ENCODE measurements at regions not wholly inside any gene's neighbourhood (a gene's known extent, or its start where the extent isn't known, plus 50 kb on each side); places are given as distances from the start of the nearest gene placed in this dataset.

DNA sequence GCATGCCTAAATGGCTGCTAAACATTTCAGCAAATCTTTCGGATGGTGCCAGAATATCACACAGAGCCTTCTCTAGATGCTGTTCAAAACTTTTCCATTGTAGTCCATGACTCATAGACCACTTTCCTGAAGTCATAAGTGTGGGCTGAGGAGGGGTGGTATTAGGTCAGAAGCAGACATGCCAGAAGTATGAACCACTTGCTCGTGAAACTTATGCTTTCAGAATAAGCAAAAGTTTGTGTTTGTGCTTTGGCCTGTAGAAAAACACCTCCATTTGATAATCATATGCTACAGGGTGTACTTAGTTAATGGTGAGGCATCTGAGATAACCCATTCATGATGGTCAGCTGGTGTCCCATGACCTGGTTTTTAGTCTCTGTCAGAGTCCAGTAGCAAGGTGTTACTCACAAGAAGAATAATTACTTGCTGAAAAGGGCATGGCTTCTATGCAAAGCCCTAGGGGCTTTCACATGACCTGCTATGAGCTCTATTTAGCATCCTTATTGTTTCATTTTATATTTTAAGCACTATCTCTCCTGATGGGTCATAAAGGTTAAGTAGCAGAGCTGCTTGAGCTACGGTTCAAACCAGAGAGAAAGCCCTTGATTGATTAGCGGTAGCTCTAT lies 183.1 kb upstream of the IVNS1ABP start:
- H3K4me3 Mint-ChIP-seq: no peak overlapping the region
- H3K4me1 Mint-ChIP-seq: no peaks in the 10 kb centered on the region
- no peaks in the 10 kb centered on the region for H3K27me3 Mint-ChIP-seq
- DNase-seq (ENCODE audit: low spot score in 2 of 2) (no peak), ATAC-seq (replicated peaks; ENCODE audit: extremely low read depth, poor library complexity, severe bottlenecking) (no peak)
- H3K27ac Mint-ChIP-seq (ENCODE audit: low read depth): no peak overlapping the region
- no peaks in the 10 kb centered on the region for H3K36me3 Mint-ChIP-seq (ENCODE audit: insufficient read depth)
- no peaks in the 10 kb centered on the region for H3K9me3 Mint-ChIP-seq

DNA sequence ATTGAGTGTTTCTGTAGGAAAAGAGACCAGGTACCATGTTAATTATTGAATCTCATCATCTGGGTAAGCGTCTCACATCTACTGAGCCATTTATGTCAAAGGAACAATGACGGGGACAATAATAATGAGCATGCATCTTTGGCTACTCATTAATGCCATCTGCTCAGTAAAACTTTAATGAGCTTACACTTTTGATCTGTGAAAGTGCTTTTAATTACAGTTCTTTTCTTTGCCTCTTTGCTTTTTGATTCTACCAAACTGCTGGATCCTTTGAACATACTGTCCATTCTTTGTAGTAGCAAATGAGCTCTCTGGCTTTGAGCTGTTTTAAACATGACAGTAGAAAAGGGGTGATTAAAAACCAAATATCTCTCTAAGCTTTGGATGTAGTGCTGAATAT lies 181.2 kb upstream of the IVNS1ABP start:
- H3K27ac Mint-ChIP-seq (ENCODE audit: low read depth): no peak overlapping the region
- ATAC-seq (replicated peaks; ENCODE audit: extremely low read depth, poor library complexity, severe bottlenecking): no peak
- no peaks in the 10 kb centered on the region for H3K4me1 Mint-ChIP-seq
- no peak for DNase-seq (ENCODE audit: low spot score in 2 of 2)
- H3K9me3 Mint-ChIP-seq: no peaks in the 10 kb centered on the region
- H3K27me3 Mint-ChIP-seq: no peaks in the 10 kb centered on the region
- no peak overlapping the region for H3K4me3 Mint-ChIP-seq
- H3K36me3 Mint-ChIP-seq (ENCODE audit: insufficient read depth): no peaks in the 10 kb centered on the region

DNA sequence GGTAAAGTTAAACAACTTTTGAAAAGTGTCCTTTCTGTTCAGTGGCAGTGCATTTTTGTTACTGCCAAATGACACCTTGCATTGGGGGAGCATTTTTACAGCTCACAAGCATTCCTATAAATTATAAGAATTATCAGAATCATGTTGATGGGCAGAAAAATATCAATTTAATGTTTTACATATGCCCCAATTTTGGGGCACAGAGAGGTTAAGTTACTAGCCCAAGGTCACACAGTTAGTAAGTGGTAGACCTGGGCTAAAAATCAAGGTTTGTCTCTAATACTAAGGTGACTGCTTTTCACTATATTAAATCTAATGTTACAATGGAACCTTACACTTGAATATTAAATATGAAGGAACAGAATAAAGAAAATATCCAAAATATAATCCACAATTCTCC lies 180.1 kb upstream of the IVNS1ABP start:
- H3K9me3 Mint-ChIP-seq: no peaks in the 10 kb centered on the region
- no peaks in the 10 kb centered on the region for H3K36me3 Mint-ChIP-seq (ENCODE audit: insufficient read depth)
- H3K27me3 Mint-ChIP-seq: no peaks in the 10 kb centered on the region
- no peak overlapping the region for H3K4me3 Mint-ChIP-seq
- DNase-seq (ENCODE audit: low spot score in 2 of 2) (no peak), ATAC-seq (replicated peaks; ENCODE audit: extremely low read depth, poor library complexity, severe bottlenecking) (no peak)
- no peaks in the 10 kb centered on the region for H3K4me1 Mint-ChIP-seq
- no peak overlapping the region for H3K27ac Mint-ChIP-seq (ENCODE audit: low read depth)

DNA sequence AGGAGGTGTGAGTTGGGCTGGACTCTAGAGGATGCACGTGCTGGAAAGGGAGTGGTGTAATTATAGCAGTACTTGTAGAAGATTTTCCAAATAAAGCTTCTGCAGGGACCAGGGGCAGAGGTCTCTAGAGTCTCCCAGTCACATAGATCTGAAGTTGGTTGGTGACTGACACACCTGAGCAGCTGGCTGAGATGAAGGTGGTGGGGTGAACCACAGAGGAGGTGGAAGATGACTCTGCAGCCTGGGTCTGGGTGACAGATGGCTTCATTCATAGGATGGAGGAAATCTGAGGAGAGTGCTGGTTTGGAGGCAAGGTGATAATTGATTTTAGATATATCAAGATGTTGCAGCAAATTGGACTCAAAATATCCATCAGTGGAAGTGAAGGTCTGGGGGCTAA lies 178.9 kb upstream of the IVNS1ABP start:
- no peak for DNase-seq (ENCODE audit: low spot score in 2 of 2)
- Mint-ChIP-seq H3K9me3 (no peaks in the 10 kb centered on the region), H3K36me3 (ENCODE audit: insufficient read depth) (no peaks in the 10 kb centered on the region), H3K4me3 (no peak overlapping the region), H3K27ac (ENCODE audit: low read depth) (no peak overlapping the region), H3K4me1 (no peaks in the 10 kb centered on the region), H3K27me3 (no peaks in the 10 kb centered on the region)
- ATAC-seq (replicated peaks; ENCODE audit: extremely low read depth, poor library complexity, severe bottlenecking): no peak

DNA sequence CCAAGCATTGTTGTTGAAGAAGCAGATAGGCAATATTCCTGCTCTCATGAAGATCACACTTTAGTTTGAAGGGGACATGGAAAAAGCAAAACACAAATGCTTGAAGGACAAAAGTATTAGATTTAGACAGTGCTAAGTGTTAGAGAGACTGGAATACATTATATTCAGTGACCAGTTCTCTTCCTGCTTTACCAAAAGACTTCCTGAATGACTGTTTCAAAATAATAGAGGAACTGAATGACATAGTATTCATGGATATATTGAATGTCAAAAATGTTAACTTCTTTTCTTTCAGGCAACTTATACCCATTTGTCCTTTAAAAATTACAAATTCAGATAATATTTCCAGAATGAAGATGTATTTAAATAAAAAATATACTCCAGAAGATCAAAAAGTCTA lies 178.0 kb upstream of the IVNS1ABP start:
- Mint-ChIP-seq H3K27me3 (no peaks in the 10 kb centered on the region), H3K9me3 (no peaks in the 10 kb centered on the region), H3K4me1 (no peaks in the 10 kb centered on the region), H3K4me3 (no peak overlapping the region), H3K36me3 (ENCODE audit: insufficient read depth) (no peaks in the 10 kb centered on the region), H3K27ac (ENCODE audit: low read depth) (no peak overlapping the region)
- DNase-seq (ENCODE audit: low spot score in 2 of 2) (no peak), ATAC-seq (replicated peaks; ENCODE audit: extremely low read depth, poor library complexity, severe bottlenecking) (no peak)

DNA sequence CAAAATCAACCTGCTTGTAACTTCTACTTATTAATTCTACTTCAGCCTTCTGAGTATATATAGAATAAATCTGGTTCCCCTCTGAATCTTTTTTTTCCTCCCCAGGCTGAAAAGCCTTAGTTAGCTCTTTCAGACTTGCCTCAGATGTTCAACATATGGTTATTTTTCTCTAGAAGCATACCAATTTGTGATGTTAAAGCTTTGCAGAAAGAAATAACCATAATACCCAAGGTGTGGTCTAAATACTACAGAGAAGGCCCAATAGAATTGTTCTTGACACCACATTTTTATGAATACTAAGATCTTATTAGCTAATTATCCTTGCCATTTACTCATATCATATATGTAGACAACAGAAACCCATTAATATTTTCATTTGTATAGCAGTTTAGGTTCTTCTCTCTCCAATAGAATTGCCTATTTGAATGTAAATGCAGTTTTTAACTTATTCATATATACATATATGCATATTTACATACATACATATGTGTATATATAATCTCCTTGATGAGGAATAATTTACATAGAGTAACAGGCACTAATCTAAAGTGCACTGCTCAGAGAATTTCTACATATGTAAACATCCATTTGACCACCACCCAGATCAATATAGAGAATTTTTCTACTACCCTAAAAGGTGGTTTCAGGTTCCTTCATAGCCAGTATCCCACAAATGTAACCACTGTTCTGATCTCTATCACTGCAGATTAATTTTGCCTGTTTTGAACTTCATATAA lies 175.2 kb upstream of the IVNS1ABP start:
- Mint-ChIP-seq H3K4me3 (no peak overlapping the region), H3K36me3 (ENCODE audit: insufficient read depth) (no peaks in the 10 kb centered on the region), H3K27ac (ENCODE audit: low read depth) (no peak overlapping the region), H3K9me3 (no peaks in the 10 kb centered on the region), H3K4me1 (no peaks in the 10 kb centered on the region), H3K27me3 (no peaks in the 10 kb centered on the region)
- ATAC-seq (replicated peaks; ENCODE audit: extremely low read depth, poor library complexity, severe bottlenecking): no peak
- no peak for DNase-seq (ENCODE audit: low spot score in 2 of 2)

DNA sequence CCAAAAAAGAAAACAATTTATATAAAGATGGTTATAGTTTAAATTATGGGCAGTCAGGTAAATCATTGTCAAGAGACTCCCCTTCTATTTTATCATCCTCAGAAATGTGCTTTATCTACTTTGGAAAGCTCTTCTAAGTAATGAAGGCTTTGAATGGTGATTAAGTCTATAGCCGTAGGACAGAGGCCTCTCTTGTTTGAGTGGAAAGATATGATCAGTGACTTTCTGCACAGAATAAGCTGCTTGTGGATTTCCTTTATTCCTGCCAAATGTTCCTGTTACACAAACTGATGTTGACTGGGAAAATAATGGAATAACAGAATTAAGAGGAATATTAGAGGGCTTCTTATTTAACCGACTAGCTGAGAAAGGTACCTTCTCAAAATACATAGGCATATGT lies 174.6 kb upstream of the IVNS1ABP start:
- Mint-ChIP-seq H3K4me3 (no peak overlapping the region), H3K36me3 (ENCODE audit: insufficient read depth) (no peaks in the 10 kb centered on the region), H3K27ac (ENCODE audit: low read depth) (no peak overlapping the region), H3K27me3 (no peaks in the 10 kb centered on the region), H3K4me1 (no peaks in the 10 kb centered on the region), H3K9me3 (no peaks in the 10 kb centered on the region)
- ATAC-seq (replicated peaks; ENCODE audit: extremely low read depth, poor library complexity, severe bottlenecking) (no peak), DNase-seq (ENCODE audit: low spot score in 2 of 2) (no peak)

DNA sequence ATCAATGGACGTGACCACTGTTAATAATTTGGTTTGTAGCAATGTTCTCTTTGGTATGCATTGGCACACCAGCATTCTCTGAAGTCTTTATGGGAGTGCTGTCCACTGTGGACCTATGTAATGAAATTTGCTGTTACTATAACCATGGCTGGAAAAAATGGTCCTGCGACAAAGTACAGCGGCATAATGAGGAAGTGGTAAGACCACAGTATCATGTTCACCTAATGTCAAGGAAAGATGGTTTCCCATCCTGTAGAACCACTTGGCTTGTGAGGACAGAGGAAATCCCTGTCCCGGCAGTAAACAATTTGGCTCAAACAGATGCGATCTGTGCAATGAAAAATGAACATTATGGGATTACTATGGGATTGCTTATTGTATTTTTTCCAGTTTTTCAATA lies 173.9 kb upstream of the IVNS1ABP start:
- H3K9me3 Mint-ChIP-seq: no peaks in the 10 kb centered on the region
- H3K27ac Mint-ChIP-seq (ENCODE audit: low read depth): no peak overlapping the region
- no peaks in the 10 kb centered on the region for H3K27me3 Mint-ChIP-seq
- no peaks in the 10 kb centered on the region for H3K4me1 Mint-ChIP-seq
- DNase-seq (ENCODE audit: low spot score in 2 of 2) (no peak), ATAC-seq (replicated peaks; ENCODE audit: extremely low read depth, poor library complexity, severe bottlenecking) (no peak)
- H3K36me3 Mint-ChIP-seq (ENCODE audit: insufficient read depth): no peaks in the 10 kb centered on the region
- H3K4me3 Mint-ChIP-seq: no peak overlapping the region

DNA sequence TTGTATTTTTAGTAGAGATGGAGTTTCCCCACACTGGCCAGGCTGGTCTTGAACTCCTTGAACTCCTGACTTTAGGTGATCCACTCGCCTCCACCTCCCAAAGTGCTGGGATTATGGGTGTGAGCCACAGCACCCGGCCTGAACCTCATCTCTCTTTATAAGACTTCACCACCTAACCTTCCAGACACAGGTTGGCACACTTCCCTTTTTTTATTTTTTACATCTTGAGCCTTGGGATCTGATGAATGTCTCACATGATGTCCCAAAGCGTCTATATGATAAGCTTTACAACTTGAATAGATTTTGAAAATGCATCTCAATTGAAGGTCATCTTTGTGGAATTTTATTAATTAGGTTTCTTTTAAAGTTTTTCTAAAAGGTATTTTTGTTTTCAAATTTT lies 172.4 kb upstream of the IVNS1ABP start:
- DNase-seq (ENCODE audit: low spot score in 2 of 2) (no peak), ATAC-seq (replicated peaks; ENCODE audit: extremely low read depth, poor library complexity, severe bottlenecking) (no peak)
- H3K4me3 Mint-ChIP-seq: no peak overlapping the region
- no peak overlapping the region for H3K27ac Mint-ChIP-seq (ENCODE audit: low read depth)
- H3K36me3 Mint-ChIP-seq (ENCODE audit: insufficient read depth): no peaks in the 10 kb centered on the region
- H3K9me3 Mint-ChIP-seq: no peaks in the 10 kb centered on the region
- no peaks in the 10 kb centered on the region for H3K27me3 Mint-ChIP-seq
- H3K4me1 Mint-ChIP-seq: no peaks in the 10 kb centered on the region

DNA sequence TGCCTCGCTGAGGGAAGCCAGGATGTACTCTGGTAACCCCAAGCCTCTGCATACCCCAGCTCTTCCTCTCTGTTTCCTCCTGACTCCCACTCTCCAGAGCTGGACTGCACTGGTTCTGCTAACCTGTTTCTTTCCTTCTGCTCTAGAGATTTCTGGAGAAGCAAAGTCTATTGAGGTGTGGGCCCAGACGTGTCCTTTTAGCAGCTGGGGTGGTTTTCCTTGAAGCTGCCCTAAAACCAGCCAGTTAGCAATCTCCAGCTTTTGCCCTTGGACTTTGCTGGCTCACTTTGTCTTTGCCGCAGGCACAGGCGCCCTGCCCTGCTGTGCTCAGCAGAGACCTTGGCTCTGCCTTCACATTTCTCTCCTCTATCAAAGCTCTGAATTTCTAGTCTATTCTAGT lies 171.8 kb upstream of the IVNS1ABP start:
- H3K4me1 Mint-ChIP-seq: no peaks in the 10 kb centered on the region
- no peak overlapping the region for H3K27ac Mint-ChIP-seq (ENCODE audit: low read depth)
- H3K36me3 Mint-ChIP-seq (ENCODE audit: insufficient read depth): no peaks in the 10 kb centered on the region
- H3K4me3 Mint-ChIP-seq: no peak overlapping the region
- H3K27me3 Mint-ChIP-seq: no peaks in the 10 kb centered on the region
- no peak for ATAC-seq (replicated peaks; ENCODE audit: extremely low read depth, poor library complexity, severe bottlenecking)
- no peak for DNase-seq (ENCODE audit: low spot score in 2 of 2)
- no peaks in the 10 kb centered on the region for H3K9me3 Mint-ChIP-seq

DNA sequence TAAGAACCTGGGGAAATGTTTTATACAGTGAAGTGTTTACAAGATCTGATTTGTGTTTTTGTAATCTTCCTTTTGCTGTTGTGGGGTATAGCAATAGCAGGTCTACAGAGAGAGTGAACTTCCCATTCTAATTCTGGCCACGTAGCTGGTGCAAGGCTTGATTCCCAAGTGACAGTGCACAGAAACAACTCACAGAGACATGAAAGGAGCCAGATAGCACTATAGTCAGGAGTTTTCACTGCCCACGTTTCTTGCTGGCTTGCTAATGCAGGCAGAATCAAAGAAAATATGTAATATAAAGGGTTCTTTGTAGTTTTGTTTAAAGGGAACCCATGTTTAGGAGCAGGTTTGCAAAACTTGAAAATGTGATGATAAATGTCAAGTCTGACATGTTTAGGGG lies 170.9 kb upstream of the IVNS1ABP start:
- no peaks in the 10 kb centered on the region for H3K27me3 Mint-ChIP-seq
- no peak for ATAC-seq (replicated peaks; ENCODE audit: extremely low read depth, poor library complexity, severe bottlenecking)
- no peaks in the 10 kb centered on the region for H3K4me1 Mint-ChIP-seq
- H3K36me3 Mint-ChIP-seq (ENCODE audit: insufficient read depth): no peaks in the 10 kb centered on the region
- H3K4me3 Mint-ChIP-seq: no peak overlapping the region
- H3K27ac Mint-ChIP-seq (ENCODE audit: low read depth): no peak overlapping the region
- H3K9me3 Mint-ChIP-seq: no peaks in the 10 kb centered on the region
- no peak for DNase-seq (ENCODE audit: low spot score in 2 of 2)

DNA sequence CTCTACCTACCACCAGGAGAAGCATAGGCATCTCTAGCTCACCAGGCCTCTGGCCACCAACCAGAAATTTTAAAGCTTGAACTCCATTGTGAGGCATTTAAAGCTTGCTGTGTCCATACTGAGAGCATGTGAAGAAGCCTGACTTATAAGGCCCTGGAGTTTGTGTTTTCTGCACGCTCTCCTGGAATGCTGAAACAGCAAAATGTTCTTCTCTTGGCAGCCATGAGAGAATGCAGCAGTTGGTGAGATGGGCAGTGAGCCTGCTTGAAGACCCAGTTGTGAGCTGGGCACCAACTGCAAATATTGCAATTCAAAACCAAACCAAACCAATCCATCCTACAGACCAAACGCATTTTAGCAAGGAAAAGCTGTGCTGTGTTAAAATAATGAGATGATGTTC lies 170.0 kb upstream of the IVNS1ABP start:
- no peaks in the 10 kb centered on the region for H3K36me3 Mint-ChIP-seq (ENCODE audit: insufficient read depth)
- no peak overlapping the region for H3K27ac Mint-ChIP-seq (ENCODE audit: low read depth)
- H3K27me3 Mint-ChIP-seq: no peaks in the 10 kb centered on the region
- no peak overlapping the region for H3K4me3 Mint-ChIP-seq
- no peaks in the 10 kb centered on the region for H3K4me1 Mint-ChIP-seq
- ATAC-seq (replicated peaks; ENCODE audit: extremely low read depth, poor library complexity, severe bottlenecking) (no peak), DNase-seq (ENCODE audit: low spot score in 2 of 2) (no peak)
- H3K9me3 Mint-ChIP-seq: no peaks in the 10 kb centered on the region

DNA sequence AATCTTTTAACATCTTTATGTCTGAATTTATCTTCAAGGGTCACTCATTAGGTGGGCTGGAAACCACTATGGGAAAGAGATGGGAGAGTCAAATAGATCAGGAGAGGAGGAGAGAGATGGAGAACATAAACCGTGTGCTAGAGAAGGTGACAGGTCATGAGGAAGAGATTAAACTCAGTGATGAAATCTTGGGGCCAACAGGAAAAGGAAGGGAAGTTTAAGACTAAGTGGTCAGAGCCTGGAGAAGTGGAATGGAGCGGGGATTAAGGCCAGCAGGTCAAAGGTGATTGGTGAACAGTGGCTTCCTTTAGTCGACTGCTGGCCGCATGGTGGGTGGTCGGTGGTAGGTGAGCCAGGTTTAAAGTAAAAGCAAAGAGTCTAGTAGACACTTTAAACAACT lies 169.3 kb upstream of the IVNS1ABP start:
- H3K36me3 Mint-ChIP-seq (ENCODE audit: insufficient read depth): no peaks in the 10 kb centered on the region
- H3K9me3 Mint-ChIP-seq: no peaks in the 10 kb centered on the region
- no peaks in the 10 kb centered on the region for H3K27me3 Mint-ChIP-seq
- peak overlapping the region; percentile 4 for H3K27ac Mint-ChIP-seq (ENCODE audit: low read depth)
- no peak for DNase-seq (ENCODE audit: low spot score in 2 of 2)
- H3K4me3 Mint-ChIP-seq: no peak overlapping the region
- H3K4me1 Mint-ChIP-seq: no peaks in the 10 kb centered on the region
- no peak for ATAC-seq (replicated peaks; ENCODE audit: extremely low read depth, poor library complexity, severe bottlenecking)

Data from central memory CD8-positive, alpha-beta T cell (primary cell).